ENCODE measurements at regions not wholly inside any gene's neighbourhood (a gene's known extent, or its start where the extent isn't known, plus 50 kb on each side); places are given as distances from the start of the nearest gene placed in this dataset.

- DNase-seq = peak; percentile 67
- Histone ChIP-seq H2BK20ac (ENCODE audit: low read depth, low read length, poor library complexity, severe bottlenecking) (no peak overlapping the region), H2AFZ (ENCODE audit: low read length) (no peak overlapping the region), H3K79me1 (ENCODE audit: insufficient read depth, low read depth, low read length, poor library complexity, severe bottlenecking) (peaks cover 9% of the 10 kb centered on the region), H3K27ac (ENCODE audit: insufficient read length, low read depth, low read length) (no peak overlapping the region), H3K27me3 (ENCODE audit: insufficient read depth, low read length) (no peaks in the 10 kb centered on the region), H3K14ac (ENCODE audit: insufficient read depth, low read length) (no peak overlapping the region), H3K18ac (ENCODE audit: insufficient read length, low read depth, low read length) (no peak overlapping the region), H2AK5ac (ENCODE audit: insufficient read length, low read length) (no peak overlapping the region), H3K4ac (ENCODE audit: low read depth, low read length) (no peak overlapping the region), H3K9me3 (ENCODE audit: control insufficient read depth, low read depth, low read length) (no peaks in the 10 kb centered on the region), H2BK120ac (ENCODE audit: low read depth, low read length, poor library complexity, severe bottlenecking) (no peak overlapping the region), H4K91ac (ENCODE audit: insufficient read length, low read depth, low read length) (no peak overlapping the region), H3K23me2 (ENCODE audit: insufficient read length, low read depth, low read length, poor library complexity, severe bottlenecking) (no peaks in the 10 kb centered on the region), H4K20me1 (ENCODE audit: control insufficient read depth, insufficient read depth, insufficient read length) (peaks cover 4% of the 10 kb centered on the region), H3K4me2 (ENCODE audit: insufficient read depth, insufficient read length, low read length) (no peak overlapping the region), H3T11ph (ENCODE audit: low read length) (no peak overlapping the region), H2BK5ac (ENCODE audit: insufficient read length, low read length) (no peak overlapping the region), H4K5ac (ENCODE audit: insufficient read length, low read depth, low read length) (no peak overlapping the region), H2BK12ac (ENCODE audit: insufficient read length, low read depth, low read length) (no peak overlapping the region), H3K9ac (ENCODE audit: extremely low read depth, insufficient read length, low read length) (no peak overlapping the region), H3K23ac (ENCODE audit: insufficient read length, low read depth, low read length) (no peak overlapping the region), H3K56ac (ENCODE audit: insufficient read length, low read depth, low read length) (no peak overlapping the region), H3K79me2 (ENCODE audit: insufficient read depth, low read length) (peaks cover 39% of the 10 kb centered on the region; the same call in 1 of the 2 replicates), H3K4me1 (ENCODE audit: insufficient read depth, low read length) (peaks cover 20% of the 10 kb centered on the region; the same call in 1 of the 2 replicates), H4K8ac (replicated peaks; ENCODE audit: insufficient read length, low read depth, low read length) (no peak overlapping the region), H2BK15ac (ENCODE audit: low read depth, low read length) (no peak overlapping the region)
- Mint-ChIP-seq H3K36me3 (ENCODE audit: insufficient read depth in 1 of 3, low read depth in 3 of 3) (peaks cover 2 to 49% (median 21%) of the 10 kb centered on the region in 3 experiments; a peak in 6 of 7 replicates), H3K4me1 (peaks cover 56 to 57% of the 10 kb centered on the region in 2 experiments), H3K4me3 (no peak overlapping the region), H3K9me3 (peaks cover 0 to 8% of the 10 kb centered on the region in 2 experiments; a peak in 3 of 5 replicates), H3K27me3 (ENCODE audit: low read depth) (peaks cover 2% of the 10 kb centered on the region; the same call in 1 of the 2 replicates), H3K27ac (peak overlapping the region in 1 of 3 experiments; percentile 57; a peak in 1 of 7 replicates)
- WGBS (ENCODE audit: extremely low coverage, insufficient read length, low lambda C conversion rate) = no CpG with 5 or more reads among the region's 11 CpGs
- TF ChIP-seq, protein P1, sequence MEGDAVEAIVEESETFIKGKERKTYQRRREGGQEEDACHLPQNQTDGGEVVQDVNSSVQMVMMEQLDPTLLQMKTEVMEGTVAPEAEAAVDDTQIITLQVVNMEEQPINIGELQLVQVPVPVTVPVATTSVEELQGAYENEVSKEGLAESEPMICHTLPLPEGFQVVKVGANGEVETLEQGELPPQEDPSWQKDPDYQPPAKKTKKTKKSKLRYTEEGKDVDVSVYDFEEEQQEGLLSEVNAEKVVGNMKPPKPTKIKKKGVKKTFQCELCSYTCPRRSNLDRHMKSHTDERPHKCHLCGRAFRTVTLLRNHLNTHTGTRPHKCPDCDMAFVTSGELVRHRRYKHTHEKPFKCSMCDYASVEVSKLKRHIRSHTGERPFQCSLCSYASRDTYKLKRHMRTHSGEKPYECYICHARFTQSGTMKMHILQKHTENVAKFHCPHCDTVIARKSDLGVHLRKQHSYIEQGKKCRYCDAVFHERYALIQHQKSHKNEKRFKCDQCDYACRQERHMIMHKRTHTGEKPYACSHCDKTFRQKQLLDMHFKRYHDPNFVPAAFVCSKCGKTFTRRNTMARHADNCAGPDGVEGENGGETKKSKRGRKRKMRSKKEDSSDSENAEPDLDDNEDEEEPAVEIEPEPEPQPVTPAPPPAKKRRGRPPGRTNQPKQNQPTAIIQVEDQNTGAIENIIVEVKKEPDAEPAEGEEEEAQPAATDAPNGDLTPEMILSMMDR (conservative IDR thresholded peaks at IDR 0.05) = peak; percentile 75
Measured at GRCh38 chrX:115957862-115958490, 212.6 kb upstream of the AGTR2 start.
